ENCODE measurements at regions not wholly inside any gene's neighbourhood (a gene's known extent, or its start where the extent isn't known, plus 50 kb on each side); places are given as distances from the start of the nearest gene placed in this dataset.
A peak's percentile ranks its signal among the peaks of the same experiment; 100 is the strongest.

- in situ Hi-C loops (cut with HindIII; ENCODE audit: low pct_ligation_motif_present, low pct_unique_long_range_greater_than_20kb, low sequenced_read_pairs), result no loop called here
- DNase-seq, result no peak
Observed at GRCh38 chr5:86862093-86862492, 244.4 kb downstream of the COX7C start.

- in situ Hi-C loops (cut with HindIII; ENCODE audit: low pct_ligation_motif_present, low pct_unique_long_range_greater_than_20kb, low sequenced_read_pairs), result no loop called here
- no peak for DNase-seq
Observed at GRCh38 chr5:86864051-86864450, 246.3 kb downstream of the COX7C start.

- in situ Hi-C loops (cut with HindIII; ENCODE audit: low pct_ligation_motif_present, low pct_unique_long_range_greater_than_20kb, low sequenced_read_pairs), result no loop called here
- no peak for DNase-seq
Observed at GRCh38 chr5:86865256-86865785, 247.6 kb downstream of the COX7C start.

GRCh38 chr5:86866036-86866435 lies 248.3 kb downstream of the COX7C start:
- in situ Hi-C loops (cut with HindIII; ENCODE audit: low pct_ligation_motif_present, low pct_unique_long_range_greater_than_20kb, low sequenced_read_pairs), result no loop called here
- DNase-seq, result no peak

GRCh38 chr5:86869268-86869667 lies 251.5 kb downstream of the COX7C start:
- in situ Hi-C loops (cut with HindIII; ENCODE audit: low pct_ligation_motif_present, low pct_unique_long_range_greater_than_20kb, low sequenced_read_pairs), result no loop called here
- no peak for DNase-seq

GRCh38 chr5:86875539-86875938 lies 257.8 kb downstream of the COX7C start:
- in situ Hi-C loops (cut with HindIII; ENCODE audit: low pct_ligation_motif_present, low pct_unique_long_range_greater_than_20kb, low sequenced_read_pairs), result no loop called here
- no peak for DNase-seq

DNA sequence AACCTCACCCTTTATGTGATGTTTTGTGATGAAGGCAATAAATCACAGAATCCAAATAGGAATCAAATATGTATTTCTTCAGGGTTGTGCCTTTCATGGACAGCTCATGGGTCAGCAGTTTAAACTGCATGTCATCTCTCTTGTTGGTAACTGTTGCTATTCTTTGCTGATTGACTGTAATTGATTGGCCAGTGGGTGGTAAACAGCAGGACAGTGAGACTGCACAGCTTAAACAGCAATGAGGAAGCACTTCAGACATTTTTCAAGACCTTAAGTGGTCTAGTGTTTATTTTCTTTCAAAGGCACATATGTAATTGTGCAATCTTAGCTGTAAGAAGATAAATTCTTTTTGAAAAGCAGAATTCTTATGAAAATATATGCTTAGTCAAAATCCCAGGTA lies 260.5 kb downstream of the COX7C start:
- in situ Hi-C loops (cut with HindIII; ENCODE audit: low pct_ligation_motif_present, low pct_unique_long_range_greater_than_20kb, low sequenced_read_pairs), result no loop called here
- no peak for DNase-seq

GRCh38 chr5:86879086-86879485 lies 261.3 kb downstream of the COX7C start:
- no peak for DNase-seq
- in situ Hi-C loops (cut with HindIII; ENCODE audit: low pct_ligation_motif_present, low pct_unique_long_range_greater_than_20kb, low sequenced_read_pairs), result no loop called here

GRCh38 chr5:86880344-86880743 lies 262.6 kb downstream of the COX7C start:
- no peak for DNase-seq
- in situ Hi-C loops (cut with HindIII; ENCODE audit: low pct_ligation_motif_present, low pct_unique_long_range_greater_than_20kb, low sequenced_read_pairs), result no loop called here

GRCh38 chr5:86880785-86881492 lies 263.2 kb downstream of the COX7C start:
- in situ Hi-C loops (cut with HindIII; ENCODE audit: low pct_ligation_motif_present, low pct_unique_long_range_greater_than_20kb, low sequenced_read_pairs), result no loop called here
- peak; percentile 80 for DNase-seq

- in situ Hi-C loops (cut with HindIII; ENCODE audit: low pct_ligation_motif_present, low pct_unique_long_range_greater_than_20kb, low sequenced_read_pairs), result no loop called here
- no peak for DNase-seq
Observed at GRCh38 chr5:86881493-86882090, 263.9 kb downstream of the COX7C start.

DNA sequence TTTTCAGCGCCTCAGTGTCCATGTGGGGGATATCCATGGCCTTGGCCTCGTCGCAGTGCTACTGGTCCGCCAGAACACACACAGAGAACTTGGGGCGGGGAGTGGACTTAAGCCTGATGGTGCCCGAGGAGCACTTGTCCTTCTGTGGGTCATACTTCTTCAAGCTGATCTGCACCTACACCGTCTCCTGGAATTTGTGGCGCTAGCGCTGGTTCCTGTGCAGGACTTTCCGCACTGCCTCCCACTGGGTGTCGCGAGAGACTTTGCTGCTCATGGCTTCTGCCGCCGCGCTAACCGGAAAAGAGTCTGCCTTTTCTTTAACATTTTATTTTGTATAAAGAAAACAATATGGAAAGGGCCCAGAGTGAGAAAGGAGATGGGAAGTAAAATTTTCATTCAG lies 266.9 kb downstream of the COX7C start:
- in situ Hi-C loops (cut with HindIII; ENCODE audit: low pct_ligation_motif_present, low pct_unique_long_range_greater_than_20kb, low sequenced_read_pairs), result no loop called here
- DNase-seq, result no peak

- in situ Hi-C loops (cut with HindIII; ENCODE audit: low pct_ligation_motif_present, low pct_unique_long_range_greater_than_20kb, low sequenced_read_pairs), result no loop called here
- no peak for DNase-seq
Observed at GRCh38 chr5:86885011-86885410, 267.3 kb downstream of the COX7C start.

- in situ Hi-C loops (cut with HindIII; ENCODE audit: low pct_ligation_motif_present, low pct_unique_long_range_greater_than_20kb, low sequenced_read_pairs), result no loop called here
- DNase-seq, result no peak
Observed at GRCh38 chr5:86885489-86886230, 267.9 kb downstream of the COX7C start.

DNA sequence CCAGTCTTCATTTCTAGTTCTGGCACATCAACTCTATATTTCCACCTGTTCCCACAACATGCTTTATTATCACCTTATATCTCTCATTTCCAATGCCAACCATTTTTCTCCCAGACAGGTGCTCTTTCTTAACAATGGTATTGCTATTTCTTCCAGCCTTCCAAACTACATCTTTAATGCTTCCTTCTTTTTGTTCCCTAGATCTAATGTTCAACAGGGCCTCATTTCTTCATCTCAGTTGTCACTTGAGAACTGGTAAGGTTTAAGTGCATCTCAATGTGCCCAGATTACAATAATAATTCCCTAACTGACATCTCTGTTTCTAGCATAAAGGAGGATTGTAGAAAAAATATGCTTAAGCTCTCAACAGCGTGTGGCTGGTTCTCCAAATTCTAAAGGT lies 272.6 kb downstream of the COX7C start:
- no peak for DNase-seq
- in situ Hi-C loops (cut with HindIII; ENCODE audit: low pct_ligation_motif_present, low pct_unique_long_range_greater_than_20kb, low sequenced_read_pairs), result no loop called here

DNA sequence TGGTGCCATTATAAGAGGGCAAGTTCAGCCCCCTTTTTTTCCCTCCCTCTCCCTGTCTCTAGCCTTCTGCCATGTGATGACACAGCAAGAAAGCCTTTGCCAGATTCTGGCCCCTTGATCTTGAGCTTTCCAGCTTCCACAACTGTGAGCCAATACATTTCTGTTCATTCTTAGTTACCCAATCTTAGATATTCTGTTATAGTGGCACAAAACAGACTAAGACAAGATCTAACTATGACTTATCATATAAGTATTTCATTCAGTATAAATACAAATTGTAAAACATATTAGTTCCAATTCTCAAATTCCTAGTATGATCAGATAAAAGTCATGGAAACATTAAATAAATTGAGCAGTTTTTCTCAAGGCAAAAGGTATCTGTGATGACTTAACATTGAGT lies 276.3 kb downstream of the COX7C start:
- in situ Hi-C loops (cut with HindIII; ENCODE audit: low pct_ligation_motif_present, low pct_unique_long_range_greater_than_20kb, low sequenced_read_pairs), result no loop called here
- DNase-seq, result no peak

GRCh38 chr5:86896916-86897315 lies 279.2 kb downstream of the COX7C start:
- in situ Hi-C loops (cut with HindIII; ENCODE audit: low pct_ligation_motif_present, low pct_unique_long_range_greater_than_20kb, low sequenced_read_pairs), result no loop called here
- DNase-seq, result no peak

DNA sequence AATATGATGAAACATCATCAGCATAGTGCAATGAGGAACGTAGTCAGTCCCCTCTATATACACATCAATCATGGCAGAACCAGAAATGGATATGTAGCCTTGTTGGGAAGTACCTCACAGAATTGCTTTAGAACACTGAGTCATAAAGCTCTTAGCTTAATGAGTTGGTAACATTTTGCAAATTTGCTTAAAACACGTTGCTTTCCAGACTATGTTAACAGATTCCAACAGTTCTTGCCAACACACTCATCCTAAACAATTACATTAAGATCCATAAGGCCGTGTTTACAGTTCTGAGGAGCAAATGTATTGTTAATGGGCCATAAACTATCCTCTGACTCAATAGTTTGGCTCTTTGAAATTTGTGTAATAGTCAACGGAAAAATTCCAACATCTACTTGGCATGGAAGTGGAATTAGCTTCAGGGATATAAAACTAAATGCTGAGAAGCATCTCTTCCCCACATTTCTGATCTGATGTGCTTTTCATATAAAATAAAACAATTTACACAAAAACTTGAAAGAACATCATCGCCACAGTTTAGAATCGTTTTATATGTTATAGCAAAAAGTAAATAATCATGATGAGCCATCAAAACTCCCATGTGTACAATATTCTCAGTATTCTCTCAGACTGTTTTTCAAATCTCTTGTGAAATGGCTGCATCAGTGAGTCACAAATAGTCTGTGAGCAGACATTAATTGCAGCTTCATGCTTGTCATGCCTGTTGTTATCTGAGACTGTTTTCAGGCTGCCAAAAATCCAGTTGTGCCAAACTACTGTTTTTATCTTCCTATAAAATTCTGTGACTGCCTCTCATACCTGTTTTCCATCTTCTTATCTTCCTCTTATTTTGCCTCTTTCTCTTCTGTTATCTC lies 291.9 kb downstream of the COX7C start:
- in situ Hi-C loops (cut with HindIII; ENCODE audit: low pct_ligation_motif_present, low pct_unique_long_range_greater_than_20kb, low sequenced_read_pairs), result no loop called here
- no peak for DNase-seq

GRCh38 chr5:86917117-86917579 lies 299.4 kb downstream of the COX7C start:
- DNase-seq, result peak; percentile 34
- in situ Hi-C loops (cut with HindIII; ENCODE audit: low pct_ligation_motif_present, low pct_unique_long_range_greater_than_20kb, low sequenced_read_pairs), result no loop called here

Data from ACHN (cell line).